ENCODE measurements at regions not wholly inside any gene's neighbourhood (a gene's known extent, or its start where the extent isn't known, plus 50 kb on each side); places are given as distances from the start of the nearest gene placed in this dataset.

DNA sequence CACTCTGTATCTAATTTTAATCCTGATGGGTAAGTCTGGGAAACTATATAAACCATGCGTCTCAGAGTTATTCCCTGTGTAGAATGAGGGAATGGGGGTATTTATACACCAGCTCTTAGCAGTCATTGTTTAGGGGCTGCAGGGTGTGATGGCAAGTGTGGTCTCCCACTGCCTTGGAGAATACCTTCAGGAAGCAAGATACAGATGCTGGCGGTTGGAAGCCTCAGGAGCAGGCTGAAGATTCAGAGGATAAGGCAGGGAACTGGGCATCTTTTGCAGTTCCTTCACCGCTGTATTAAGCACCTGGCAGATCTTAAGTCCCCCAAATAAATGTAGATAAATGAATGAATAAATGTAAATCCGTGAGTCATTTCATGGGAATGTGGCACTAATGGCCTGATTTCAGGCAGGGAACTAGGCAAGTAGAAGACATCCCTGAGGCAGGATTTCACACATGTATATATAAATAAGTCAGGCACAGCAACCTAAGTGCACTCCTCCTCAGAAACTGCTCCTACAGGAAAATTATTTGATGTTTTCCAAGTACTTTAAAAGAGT, 209.2 kb upstream of the GADL1 start:
- Histone ChIP-seq H3K27me3 (no peaks in the 10 kb centered on the region), H3K4me3 (no peak overlapping the region), H3K9me3 (no peaks in the 10 kb centered on the region), H3K36me3 (ENCODE audit: low read depth, missing control alignments) (no peaks in the 10 kb centered on the region), H3K4me1 (no peaks in the 10 kb centered on the region), H3K27ac (no peak overlapping the region)
- 92 to 97% methylated on average over 4 of the region's 4 CpGs for WGBS, 2 donors
- intact Hi-C loops (cut with DNase I; ENCODE audit: low total_unique reads), result no loop called here
- DNase-seq, result no peak
- TF ChIP-seq POLR2A (IDR thresholded peaks at IDR 0.05), result no peak
- TF ChIP-seq, protein P1, sequence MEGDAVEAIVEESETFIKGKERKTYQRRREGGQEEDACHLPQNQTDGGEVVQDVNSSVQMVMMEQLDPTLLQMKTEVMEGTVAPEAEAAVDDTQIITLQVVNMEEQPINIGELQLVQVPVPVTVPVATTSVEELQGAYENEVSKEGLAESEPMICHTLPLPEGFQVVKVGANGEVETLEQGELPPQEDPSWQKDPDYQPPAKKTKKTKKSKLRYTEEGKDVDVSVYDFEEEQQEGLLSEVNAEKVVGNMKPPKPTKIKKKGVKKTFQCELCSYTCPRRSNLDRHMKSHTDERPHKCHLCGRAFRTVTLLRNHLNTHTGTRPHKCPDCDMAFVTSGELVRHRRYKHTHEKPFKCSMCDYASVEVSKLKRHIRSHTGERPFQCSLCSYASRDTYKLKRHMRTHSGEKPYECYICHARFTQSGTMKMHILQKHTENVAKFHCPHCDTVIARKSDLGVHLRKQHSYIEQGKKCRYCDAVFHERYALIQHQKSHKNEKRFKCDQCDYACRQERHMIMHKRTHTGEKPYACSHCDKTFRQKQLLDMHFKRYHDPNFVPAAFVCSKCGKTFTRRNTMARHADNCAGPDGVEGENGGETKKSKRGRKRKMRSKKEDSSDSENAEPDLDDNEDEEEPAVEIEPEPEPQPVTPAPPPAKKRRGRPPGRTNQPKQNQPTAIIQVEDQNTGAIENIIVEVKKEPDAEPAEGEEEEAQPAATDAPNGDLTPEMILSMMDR (IDR thresholded peaks at IDR 0.05), result no peak

DNA sequence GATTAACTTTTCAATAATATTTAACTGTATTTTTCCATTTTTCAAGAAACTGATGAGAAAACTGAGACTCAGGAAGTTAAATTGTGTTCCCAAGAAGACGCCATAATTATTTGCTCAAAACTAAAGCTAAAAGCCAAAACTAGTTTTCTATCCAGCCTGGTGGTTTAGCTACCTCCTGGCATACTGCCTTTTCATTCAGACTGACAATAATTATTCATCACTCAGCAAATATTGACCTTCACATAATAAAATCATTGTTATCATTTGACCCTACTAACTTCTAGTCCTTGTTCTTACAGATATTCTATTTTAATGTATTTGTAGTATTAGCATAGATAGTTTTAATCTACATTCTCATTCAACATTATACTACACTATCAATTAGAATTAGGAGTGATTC, 210.6 kb upstream of the GADL1 start:
- WGBS, 2 donors, result 88 to 91% methylated on average over 1 of the region's 1 CpG
- H3K4me3 ChIP-seq, result no peak overlapping the region

GRCh38 chr3:31105438-31106077, 211.1 kb upstream of the GADL1 start:
- TF ChIP-seq, protein P1 (IDR thresholded peaks at IDR 0.05), result no peak
- TF ChIP-seq POLR2A (IDR thresholded peaks at IDR 0.05), result no peak
- WGBS, 2 donors, result 77 to 88% methylated on average over 2 of the region's 2 CpGs
- Histone ChIP-seq H3K4me3 (no peak overlapping the region), H3K27me3 (no peaks in the 10 kb centered on the region), H3K36me3 (ENCODE audit: low read depth, missing control alignments) (no peaks in the 10 kb centered on the region), H3K27ac (no peak overlapping the region), H3K9me3 (no peaks in the 10 kb centered on the region), H3K4me1 (no peaks in the 10 kb centered on the region)
- intact Hi-C loops (cut with DNase I; ENCODE audit: low total_unique reads), result no loop called here
- DNase-seq, result no peak

More for the DNA sequence above, 210.6 kb upstream of the GADL1 start:
- no peak for TF ChIP-seq POLR2A (IDR thresholded peaks at IDR 0.05)
- TF ChIP-seq, protein P1 (IDR thresholded peaks at IDR 0.05), result no peak
- no peaks in the 10 kb centered on the region for H3K4me1 ChIP-seq
- DNase-seq, result no peak
- H3K27ac ChIP-seq, result no peak overlapping the region
- H3K27me3 ChIP-seq, result no peaks in the 10 kb centered on the region
- intact Hi-C loops (cut with DNase I; ENCODE audit: low total_unique reads), result no loop called here
- no peaks in the 10 kb centered on the region for H3K9me3 ChIP-seq
- H3K36me3 ChIP-seq (ENCODE audit: low read depth, missing control alignments), result no peaks in the 10 kb centered on the region

- DNase-seq, result no peak
- H3K4me1 ChIP-seq, result no peaks in the 10 kb centered on the region
- H3K36me3 ChIP-seq (ENCODE audit: low read depth, missing control alignments), result no peaks in the 10 kb centered on the region
- TF ChIP-seq POLR2A (IDR thresholded peaks at IDR 0.05), result no peak
- TF ChIP-seq, protein P1 (IDR thresholded peaks at IDR 0.05), result no peak
- intact Hi-C loops (cut with DNase I; ENCODE audit: low total_unique reads), result no loop called here
- no peaks in the 10 kb centered on the region for H3K27me3 ChIP-seq
- 88 to 93% methylated on average over 2 of the region's 2 CpGs for WGBS, 2 donors
- H3K9me3 ChIP-seq, result no peaks in the 10 kb centered on the region
- H3K4me3 ChIP-seq, result no peak overlapping the region
- no peak overlapping the region for H3K27ac ChIP-seq
Observed at GRCh38 chr3:31106204-31106603, 211.7 kb upstream of the GADL1 start.

DNA sequence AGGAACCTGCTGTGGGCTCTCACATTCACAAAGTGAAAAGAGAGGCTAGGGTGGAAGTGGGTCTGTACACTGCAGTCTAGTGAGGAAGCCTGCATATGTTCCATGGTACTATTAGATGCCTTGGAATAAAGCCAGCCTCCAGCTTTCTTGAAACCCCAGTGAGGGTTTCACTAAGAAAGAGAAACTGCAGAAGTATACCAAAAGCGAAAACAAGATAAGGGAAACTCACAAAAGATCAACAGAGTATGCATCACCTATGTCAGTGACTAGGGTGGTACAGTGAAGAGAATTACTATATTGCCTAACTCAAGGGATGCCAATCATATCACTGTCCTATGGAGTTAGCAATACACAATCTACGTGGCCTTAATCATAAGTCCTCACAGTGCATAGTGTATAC, 212.5 kb upstream of the GADL1 start:
- intact Hi-C loops (cut with DNase I; ENCODE audit: low total_unique reads), result no loop called here
- no peaks in the 10 kb centered on the region for H3K27me3 ChIP-seq
- no peak for DNase-seq
- 91 to 92% methylated on average over 2 of the region's 2 CpGs for WGBS, 2 donors
- no peak for TF ChIP-seq POLR2A (IDR thresholded peaks at IDR 0.05)
- TF ChIP-seq, protein P1 (IDR thresholded peaks at IDR 0.05), result no peak
- no peaks in the 10 kb centered on the region for H3K9me3 ChIP-seq
- no peak overlapping the region for H3K4me3 ChIP-seq
- no peaks in the 10 kb centered on the region for H3K4me1 ChIP-seq
- H3K36me3 ChIP-seq (ENCODE audit: low read depth, missing control alignments), result no peaks in the 10 kb centered on the region
- H3K27ac ChIP-seq, result no peak overlapping the region
